GM12891 (cell line): ENCODE measurements at regions not wholly inside any gene's neighbourhood (a gene's known extent, or its start where the extent isn't known, plus 50 kb on each side); places are given as distances from the start of the nearest gene placed in this dataset.

Experiments used
- POLR2A ChIP-seq: IDR thresholded peaks from 2 replicates; pipeline ENCODE4 v1.6.1; 2011; ENCODE audit warnings: low read depth, low read length, control low read depth
- POLR2AphosphoS5 ChIP-seq: IDR thresholded peaks from 2 replicates; pipeline ENCODE4 v1.6.1; 2011; ENCODE audit warnings: low read depth, low read length, control low read depth
- POU2F2 ChIP-seq: IDR thresholded peaks from 2 replicates; pipeline ENCODE4 v1.6.1; 2011; ENCODE audit warnings: low read depth, mild to moderate bottlenecking, control low read depth, low read length, moderate library complexity

GRCh38 chr9:103707181-103707580 lies 386.9 kb upstream of the SMC2 start:
- no peak for TF ChIP-seq POLR2AphosphoS5
- no peak for TF ChIP-seq POLR2A
- TF ChIP-seq POU2F2: no peak
